IMR-90 (cell line): ENCODE measurements at regions not wholly inside any gene's neighbourhood (a gene's known extent, or its start where the extent isn't known, plus 50 kb on each side); places are given as distances from the start of the nearest gene placed in this dataset.

Source experiments
- ELK1 ChIP-seq: fragments of 150-350 bp; IDR thresholded peaks from 2 replicates; pipeline ENCODE4 v1.6.1; 2016; ENCODE audit warnings: low read depth, mild to moderate bottlenecking, low read length, moderate library complexity, borderline replicate concordance
- FOS ChIP-seq: fragments of 150-350 bp; IDR thresholded peaks from 2 replicates; pipeline ENCODE4 v1.6.1; 2016; ENCODE audit warnings: low read depth, low read length
- MAFK ChIP-seq: IDR thresholded peaks from 2 replicates; pipeline ENCODE4 v1.6.1; 2012; ENCODE audit warnings: low read depth, low read length, improper control_type of control experiment
- MXI1 ChIP-seq: IDR thresholded peaks from 2 replicates; pipeline ENCODE4 v1.6.1; 2012; ENCODE audit warnings: low read depth, mild to moderate bottlenecking, low read length, moderate library complexity, borderline replicate concordance
- POLR2A ChIP-seq: IDR thresholded peaks from 2 replicates; pipeline ENCODE4 v1.6.1; 2012; ENCODE audit warnings: mild to moderate bottlenecking, low read depth, low read length
- RCOR1 ChIP-seq: IDR thresholded peaks from 2 replicates; pipeline ENCODE4 v1.6.1; 2012; ENCODE audit warnings: mild to moderate bottlenecking, low read length, improper control_type of control experiment; ENCODE audit not compliant: insufficient replicate concordance
- TF ChIP-seq, protein P1 (sequence below): conservative IDR thresholded peaks from 2 replicates; pipeline ENCODE4 v1.5.1; 2012; ENCODE audit warnings: mild to moderate bottlenecking, low read depth, low read length, improper control_type of control experiment

- no peak for TF ChIP-seq FOS
- no peak for TF ChIP-seq POLR2A
- TF ChIP-seq RCOR1, result no peak
- TF ChIP-seq, protein P1, sequence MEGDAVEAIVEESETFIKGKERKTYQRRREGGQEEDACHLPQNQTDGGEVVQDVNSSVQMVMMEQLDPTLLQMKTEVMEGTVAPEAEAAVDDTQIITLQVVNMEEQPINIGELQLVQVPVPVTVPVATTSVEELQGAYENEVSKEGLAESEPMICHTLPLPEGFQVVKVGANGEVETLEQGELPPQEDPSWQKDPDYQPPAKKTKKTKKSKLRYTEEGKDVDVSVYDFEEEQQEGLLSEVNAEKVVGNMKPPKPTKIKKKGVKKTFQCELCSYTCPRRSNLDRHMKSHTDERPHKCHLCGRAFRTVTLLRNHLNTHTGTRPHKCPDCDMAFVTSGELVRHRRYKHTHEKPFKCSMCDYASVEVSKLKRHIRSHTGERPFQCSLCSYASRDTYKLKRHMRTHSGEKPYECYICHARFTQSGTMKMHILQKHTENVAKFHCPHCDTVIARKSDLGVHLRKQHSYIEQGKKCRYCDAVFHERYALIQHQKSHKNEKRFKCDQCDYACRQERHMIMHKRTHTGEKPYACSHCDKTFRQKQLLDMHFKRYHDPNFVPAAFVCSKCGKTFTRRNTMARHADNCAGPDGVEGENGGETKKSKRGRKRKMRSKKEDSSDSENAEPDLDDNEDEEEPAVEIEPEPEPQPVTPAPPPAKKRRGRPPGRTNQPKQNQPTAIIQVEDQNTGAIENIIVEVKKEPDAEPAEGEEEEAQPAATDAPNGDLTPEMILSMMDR, result no peak
- TF ChIP-seq MXI1, result no peak
- TF ChIP-seq ELK1, result no peak
- TF ChIP-seq MAFK, result no peak
These were observed 988.2 kb upstream of the ARRDC3 start for GRCh38 chr5:92371171-92371888.
